H1 (cell line): ENCODE measurements at regions not wholly inside any gene's neighbourhood (a gene's known extent, or its start where the extent isn't known, plus 50 kb on each side); places are given as distances from the start of the nearest gene placed in this dataset.

ENCODE experiments used
- CBX5 ChIP-seq: fragments of 300-800, 300-1000 bp; sonication (generic); IDR thresholded peaks from 2 replicates; pipeline ENCODE4 v1.7.1; 2016; ENCODE audit warnings: antibody characterized with exemption, low read length, low read depth
- MAFK ChIP-seq: IDR thresholded peaks from 2 replicates; pipeline ENCODE4 v1.6.1; 2012; ENCODE audit warnings: low read depth, mild to moderate bottlenecking, improper control_type of control experiment, low read length
- TAF1 ChIP-seq: IDR thresholded peaks from 2 replicates; pipeline ENCODE4 v1.6.1; 2011; ENCODE audit warnings: mild to moderate bottlenecking, low read depth, low read length
- TF ChIP-seq, protein P1 (sequence below), 3 experiments: IDR thresholded peaks; 1 replicate in 2 of 3; 2 replicates in 1 of 3; pipeline versions ENCODE4 v1.5.1 to v1.6.1; 2011; ENCODE audit warnings: low read length in 3 of 3, mild to moderate bottlenecking in 3 of 3, inconsistent platforms in 2 of 3, low read depth in 1 of 3, moderate library complexity in 1 of 3; ENCODE audit not compliant: insufficient read depth in 1 of 3; ENCODE audit errors: control extremely low read depth in 1 of 3
- TF ChIP-seq, protein P2 (sequence below): IDR thresholded peaks from 2 replicates; pipeline ENCODE4 v1.6.1; 2012; ENCODE audit warnings: inconsistent platforms

DNA sequence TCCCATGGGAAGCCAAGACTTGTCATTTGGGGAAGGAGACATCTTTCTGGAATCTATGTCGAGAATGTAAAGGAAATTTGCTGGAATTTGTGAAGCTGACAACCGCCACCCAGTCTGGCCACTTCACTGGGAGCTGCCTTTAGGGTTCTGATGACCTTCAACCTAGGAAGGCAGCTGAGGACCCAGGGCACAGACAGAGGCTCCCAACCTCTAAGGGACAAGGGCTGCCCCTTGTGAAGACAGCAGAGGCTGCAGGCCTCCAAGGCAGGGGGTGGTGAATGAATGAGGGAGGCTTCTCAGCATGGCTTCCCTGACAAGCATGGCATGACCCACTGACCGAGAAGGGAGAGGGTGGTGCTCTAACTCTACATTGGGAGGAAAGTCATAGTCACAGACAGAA lies 128.9 kb upstream of the ASB18 start:
- TF ChIP-seq CBX5 (no peak), TAF1 (no peak), MAFK (no peak)
- TF ChIP-seq, protein P1, sequence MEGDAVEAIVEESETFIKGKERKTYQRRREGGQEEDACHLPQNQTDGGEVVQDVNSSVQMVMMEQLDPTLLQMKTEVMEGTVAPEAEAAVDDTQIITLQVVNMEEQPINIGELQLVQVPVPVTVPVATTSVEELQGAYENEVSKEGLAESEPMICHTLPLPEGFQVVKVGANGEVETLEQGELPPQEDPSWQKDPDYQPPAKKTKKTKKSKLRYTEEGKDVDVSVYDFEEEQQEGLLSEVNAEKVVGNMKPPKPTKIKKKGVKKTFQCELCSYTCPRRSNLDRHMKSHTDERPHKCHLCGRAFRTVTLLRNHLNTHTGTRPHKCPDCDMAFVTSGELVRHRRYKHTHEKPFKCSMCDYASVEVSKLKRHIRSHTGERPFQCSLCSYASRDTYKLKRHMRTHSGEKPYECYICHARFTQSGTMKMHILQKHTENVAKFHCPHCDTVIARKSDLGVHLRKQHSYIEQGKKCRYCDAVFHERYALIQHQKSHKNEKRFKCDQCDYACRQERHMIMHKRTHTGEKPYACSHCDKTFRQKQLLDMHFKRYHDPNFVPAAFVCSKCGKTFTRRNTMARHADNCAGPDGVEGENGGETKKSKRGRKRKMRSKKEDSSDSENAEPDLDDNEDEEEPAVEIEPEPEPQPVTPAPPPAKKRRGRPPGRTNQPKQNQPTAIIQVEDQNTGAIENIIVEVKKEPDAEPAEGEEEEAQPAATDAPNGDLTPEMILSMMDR (IDR thresholded peaks at IDR 0.05; ENCODE audit: control extremely low read depth in 1 of 3, insufficient read depth in 1 of 3, low read depth in 1 of 3, low read length in 3 of 3), result no peak
- TF ChIP-seq, protein P2, sequence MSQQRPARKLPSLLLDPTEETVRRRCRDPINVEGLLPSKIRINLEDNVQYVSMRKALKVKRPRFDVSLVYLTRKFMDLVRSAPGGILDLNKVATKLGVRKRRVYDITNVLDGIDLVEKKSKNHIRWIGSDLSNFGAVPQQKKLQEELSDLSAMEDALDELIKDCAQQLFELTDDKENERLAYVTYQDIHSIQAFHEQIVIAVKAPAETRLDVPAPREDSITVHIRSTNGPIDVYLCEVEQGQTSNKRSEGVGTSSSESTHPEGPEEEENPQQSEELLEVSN, result no peak
